Immature natural killer cell (primary cell): ENCODE measurements at regions not wholly inside any gene's neighbourhood (a gene's known extent, or its start where the extent isn't known, plus 50 kb on each side); places are given as distances from the start of the nearest gene placed in this dataset.

Experiments
- DNase-seq, 3 donors: peaks; one replicate each; pipeline ENCODE4 v3.0.0; 2022; ENCODE audit warnings: mixed read lengths in 1 of 3
- H3K27ac Mint-ChIP-seq, 6 donors: one replicate each; pipeline ENCODE4 v1.8.0; 2020; ENCODE audit warnings: mixed read lengths in 6 of 6, mild to moderate bottlenecking in 5 of 6, inconsistent platforms in 4 of 6, moderate library complexity in 3 of 6
- H3K27me3 Mint-ChIP-seq, 3 donors: one replicate each; pipeline ENCODE4 v1.8.0; 2020 to 2021; ENCODE audit warnings: low read depth in 3 of 3, mild to moderate bottlenecking in 3 of 3, mixed read lengths in 3 of 3, moderate library complexity in 3 of 3, inconsistent platforms in 1 of 3
- H3K36me3 Mint-ChIP-seq, 3 donors: one replicate each; pipeline ENCODE4 v1.8.0; 2020; ENCODE audit warnings: mixed read lengths in 3 of 3, inconsistent platforms in 2 of 3, mild to moderate bottlenecking in 2 of 3
- H3K4me1 Mint-ChIP-seq, 2 donors: one replicate each; pipeline ENCODE4 v1.8.0; 2020; ENCODE audit warnings: inconsistent platforms in 2 of 2, mild to moderate bottlenecking in 2 of 2, mixed read lengths in 2 of 2, moderate library complexity in 1 of 2
- H3K4me3 Mint-ChIP-seq, 5 donors: one replicate each; pipeline ENCODE4 v1.8.0; 2020; ENCODE audit warnings: mild to moderate bottlenecking in 5 of 5, mixed read lengths in 5 of 5, inconsistent platforms in 3 of 5, moderate library complexity in 3 of 5
- H3K9me3 Mint-ChIP-seq, 6 donors: one replicate each; pipeline ENCODE4 v1.8.0; 2020; ENCODE audit warnings: mild to moderate bottlenecking in 6 of 6, mixed read lengths in 6 of 6, inconsistent platforms in 4 of 6, moderate library complexity in 3 of 6

- peaks cover 0 to 4% (median 0%) of the 10 kb centered on the region in 3 donors for H3K36me3 Mint-ChIP-seq
- H3K27me3 Mint-ChIP-seq: peaks cover 0 to 2% (median 1%) of the 10 kb centered on the region in 3 donors
- no peak overlapping the region for H3K4me3 Mint-ChIP-seq
- no peak overlapping the region for H3K27ac Mint-ChIP-seq
- H3K4me1 Mint-ChIP-seq: no peaks in the 10 kb centered on the region
- no peak for DNase-seq
- peaks cover 8 to 64% (median 35%) of the 10 kb centered on the region in 6 donors for H3K9me3 Mint-ChIP-seq
Measured at GRCh38 chr2:52135235-52135634, 1103.3 kb upstream of the NRXN1 start.

GRCh38 chr2:52128081-52128480 lies 1096.1 kb upstream of the NRXN1 start:
- H3K9me3 Mint-ChIP-seq: peaks cover 10 to 46% (median 28%) of the 10 kb centered on the region in 6 donors

GRCh38 chr2:52127527-52127926 lies 1095.6 kb upstream of the NRXN1 start:
- Mint-ChIP-seq H3K4me3 (no peak overlapping the region), H3K9me3 (peaks cover 10 to 44% (median 25%) of the 10 kb centered on the region in 6 donors), H3K27ac (no peak overlapping the region), H3K27me3 (no peaks in the 10 kb centered on the region), H3K4me1 (no peaks in the 10 kb centered on the region), H3K36me3 (no peaks in the 10 kb centered on the region)
- DNase-seq: no peak

More at GRCh38 chr2:52128081-52128480, 1096.1 kb upstream of the NRXN1 start:
- Mint-ChIP-seq H3K4me1 (no peaks in the 10 kb centered on the region), H3K36me3 (no peaks in the 10 kb centered on the region), H3K27ac (no peak overlapping the region), H3K4me3 (no peak overlapping the region), H3K27me3 (no peaks in the 10 kb centered on the region)
- DNase-seq: no peak

- Mint-ChIP-seq H3K9me3 (peaks cover 2 to 31% (median 16%) of the 10 kb centered on the region in 6 donors), H3K27ac (no peak overlapping the region), H3K36me3 (no peaks in the 10 kb centered on the region), H3K4me1 (no peaks in the 10 kb centered on the region), H3K4me3 (no peak overlapping the region), H3K27me3 (no peaks in the 10 kb centered on the region)
- no peak for DNase-seq
Measured at GRCh38 chr2:52117299-52117698, 1085.4 kb upstream of the NRXN1 start.

GRCh38 chr2:52115750-52116149 lies 1083.8 kb upstream of the NRXN1 start:
- Mint-ChIP-seq H3K4me3 (no peak overlapping the region), H3K36me3 (no peaks in the 10 kb centered on the region), H3K27me3 (no peaks in the 10 kb centered on the region), H3K27ac (no peak overlapping the region), H3K4me1 (no peaks in the 10 kb centered on the region), H3K9me3 (peaks cover 6 to 38% (median 17%) of the 10 kb centered on the region in 6 donors)
- DNase-seq: no peak

- Mint-ChIP-seq H3K4me1 (no peaks in the 10 kb centered on the region), H3K36me3 (no peaks in the 10 kb centered on the region), H3K4me3 (no peak overlapping the region), H3K27ac (no peak overlapping the region), H3K27me3 (no peaks in the 10 kb centered on the region), H3K9me3 (peaks cover 6 to 33% (median 15%) of the 10 kb centered on the region in 6 donors)
- no peak for DNase-seq
Measured at GRCh38 chr2:52113338-52113737, 1081.4 kb upstream of the NRXN1 start.

- H3K36me3 Mint-ChIP-seq: no peaks in the 10 kb centered on the region
- peaks cover 0 to 2% (median 0%) of the 10 kb centered on the region in 3 donors for H3K27me3 Mint-ChIP-seq
- no peaks in the 10 kb centered on the region for H3K4me1 Mint-ChIP-seq
- DNase-seq: no peak
- no peak overlapping the region for H3K4me3 Mint-ChIP-seq
- no peak overlapping the region for H3K27ac Mint-ChIP-seq
- H3K9me3 Mint-ChIP-seq: peaks cover 8 to 39% (median 18%) of the 10 kb centered on the region in 6 donors
Measured at GRCh38 chr2:52112141-52112540, 1080.2 kb upstream of the NRXN1 start.

- Mint-ChIP-seq H3K4me1 (no peaks in the 10 kb centered on the region), H3K27me3 (peaks cover 0 to 2% (median 0%) of the 10 kb centered on the region in 3 donors), H3K4me3 (no peak overlapping the region), H3K9me3 (peaks cover 11 to 49% (median 22%) of the 10 kb centered on the region in 6 donors), H3K36me3 (no peaks in the 10 kb centered on the region), H3K27ac (no peak overlapping the region)
- DNase-seq: no peak
Measured at GRCh38 chr2:52107124-52107523, 1075.2 kb upstream of the NRXN1 start.

- Mint-ChIP-seq H3K4me3 (no peak overlapping the region), H3K36me3 (no peaks in the 10 kb centered on the region), H3K27ac (no peak overlapping the region), H3K27me3 (peaks cover 0 to 2% (median 0%) of the 10 kb centered on the region in 3 donors), H3K9me3 (peaks cover 9 to 55% (median 28%) of the 10 kb centered on the region in 6 donors), H3K4me1 (no peaks in the 10 kb centered on the region)
- DNase-seq: no peak
Measured at GRCh38 chr2:52097071-52097470, 1065.1 kb upstream of the NRXN1 start.

GRCh38 chr2:52084759-52085158 lies 1052.8 kb upstream of the NRXN1 start:
- no peak overlapping the region for H3K4me3 Mint-ChIP-seq
- H3K27ac Mint-ChIP-seq: no peak overlapping the region
- H3K36me3 Mint-ChIP-seq: peaks cover 0 to 5% (median 0%) of the 10 kb centered on the region in 3 donors
- DNase-seq: no peak
- H3K27me3 Mint-ChIP-seq: peaks cover 0 to 2% (median 1%) of the 10 kb centered on the region in 3 donors
- no peaks in the 10 kb centered on the region for H3K4me1 Mint-ChIP-seq
- H3K9me3 Mint-ChIP-seq: peaks cover 0 to 24% (median 17%) of the 10 kb centered on the region in 6 donors

GRCh38 chr2:52083214-52083613 lies 1051.3 kb upstream of the NRXN1 start:
- H3K27me3 Mint-ChIP-seq: peaks cover 0 to 2% (median 1%) of the 10 kb centered on the region in 3 donors
- peaks cover 0 to 5% (median 0%) of the 10 kb centered on the region in 3 donors for H3K36me3 Mint-ChIP-seq
- DNase-seq: no peak

GRCh38 chr2:52082646-52083045 lies 1050.7 kb upstream of the NRXN1 start:
- H3K4me1 Mint-ChIP-seq: no peaks in the 10 kb centered on the region
- H3K4me3 Mint-ChIP-seq: no peak overlapping the region
- peaks cover 0 to 5% (median 0%) of the 10 kb centered on the region in 3 donors for H3K36me3 Mint-ChIP-seq
- DNase-seq: no peak
- H3K27me3 Mint-ChIP-seq: peaks cover under 1 to 2% (median 1%) of the 10 kb centered on the region in 3 donors
- H3K9me3 Mint-ChIP-seq: peaks cover 0 to 28% (median 21%) of the 10 kb centered on the region in 6 donors
- H3K27ac Mint-ChIP-seq: no peak overlapping the region

More at GRCh38 chr2:52083214-52083613, 1051.3 kb upstream of the NRXN1 start:
- peaks cover 0 to 28% (median 21%) of the 10 kb centered on the region in 6 donors for H3K9me3 Mint-ChIP-seq
- H3K4me3 Mint-ChIP-seq: no peak overlapping the region
- no peaks in the 10 kb centered on the region for H3K4me1 Mint-ChIP-seq
- H3K27ac Mint-ChIP-seq: no peak overlapping the region

- H3K27me3 Mint-ChIP-seq: peaks cover 0 to 2% (median 2%) of the 10 kb centered on the region in 3 donors
- no peaks in the 10 kb centered on the region for H3K4me1 Mint-ChIP-seq
- peaks cover 3 to 35% (median 18%) of the 10 kb centered on the region in 6 donors for H3K9me3 Mint-ChIP-seq
- DNase-seq: no peak
- H3K27ac Mint-ChIP-seq: no peak overlapping the region
- H3K36me3 Mint-ChIP-seq: no peaks in the 10 kb centered on the region
- H3K4me3 Mint-ChIP-seq: no peak overlapping the region
Measured at GRCh38 chr2:52079602-52080001, 1047.7 kb upstream of the NRXN1 start.

GRCh38 chr2:52077159-52077558 lies 1045.2 kb upstream of the NRXN1 start:
- peaks cover 5 to 30% (median 19%) of the 10 kb centered on the region in 6 donors for H3K9me3 Mint-ChIP-seq
- H3K4me3 Mint-ChIP-seq: no peak overlapping the region
- H3K27me3 Mint-ChIP-seq: peaks cover 0 to 2% (median 0%) of the 10 kb centered on the region in 3 donors
- H3K4me1 Mint-ChIP-seq: no peaks in the 10 kb centered on the region
- no peak for DNase-seq
- no peak overlapping the region for H3K27ac Mint-ChIP-seq
- H3K36me3 Mint-ChIP-seq: no peaks in the 10 kb centered on the region

GRCh38 chr2:52074130-52074719 lies 1042.3 kb upstream of the NRXN1 start:
- Mint-ChIP-seq H3K36me3 (no peaks in the 10 kb centered on the region), H3K27ac (no peak overlapping the region), H3K4me3 (no peak overlapping the region), H3K9me3 (peaks cover 7 to 32% (median 22%) of the 10 kb centered on the region in 6 donors), H3K27me3 (peaks cover 0 to 2% (median 0%) of the 10 kb centered on the region in 3 donors), H3K4me1 (no peaks in the 10 kb centered on the region)
- no peak for DNase-seq
